Parathyroid adenoma (tissue), 2 donors: ENCODE measurements at regions not wholly inside any gene's neighbourhood (a gene's known extent, or its start where the extent isn't known, plus 50 kb on each side); places are given as distances from the start of the nearest gene placed in this dataset.

Experiments
- H2AFZ ChIP-seq: fragments of 300-600 bp; sonication (generic); one replicate; pipeline ENCODE4 v1.7.0; 2017; ENCODE audit warnings: antibody characterized with exemption, mild to moderate bottlenecking
- H3K27ac ChIP-seq: fragments of 300-600 bp; sonication (generic); one replicate; pipeline ENCODE4 v1.7.0; 2017
- H3K27me3 ChIP-seq: fragments of 300-600 bp; sonication (generic); one replicate; pipeline ENCODE4 v1.7.0; 2017; ENCODE audit warnings: low read length; ENCODE audit not compliant: control insufficient read depth, insufficient read depth
- H3K36me3 ChIP-seq: fragments of 300-600 bp; sonication (generic); one replicate; pipeline ENCODE4 v1.7.0; 2017; ENCODE audit warnings: low read length; ENCODE audit not compliant: control insufficient read depth, insufficient read depth
- H3K4me1 ChIP-seq: fragments of 300-600 bp; sonication (generic); one replicate; pipeline ENCODE4 v1.7.0; 2017; ENCODE audit warnings: control low read depth
- H3K4me2 ChIP-seq: fragments of 300-600 bp; sonication (generic); one replicate; pipeline ENCODE4 v1.7.0; 2017; ENCODE audit warnings: low read length
- H3K4me3 ChIP-seq: fragments of 300-600 bp; sonication (generic); one replicate; pipeline ENCODE4 v1.7.0; 2017; ENCODE audit warnings: low read depth, low read length
- H3K79me2 ChIP-seq: fragments of 300-600 bp; sonication (generic); one replicate; pipeline ENCODE4 v1.7.0; 2017; ENCODE audit warnings: control low read depth
- H3K9ac ChIP-seq: fragments of 300-600 bp; sonication (generic); one replicate; pipeline ENCODE4 v1.7.0; 2017; ENCODE audit warnings: mild to moderate bottlenecking
- H3K9me3 ChIP-seq: fragments of 300-600 bp; sonication (generic); one replicate; pipeline ENCODE4 v1.7.0; 2017; ENCODE audit warnings: low read length; ENCODE audit not compliant: control insufficient read depth
- TF ChIP-seq, protein P1 (sequence below): fragments of 300-600 bp; sonication (generic); IDR thresholded peaks from one replicate; pipeline ENCODE4 v1.7.0; 2017; ENCODE audit warnings: antibody characterized with exemption, mild to moderate bottlenecking
- donor health status: primary hyperparathyroidism.

DNA sequence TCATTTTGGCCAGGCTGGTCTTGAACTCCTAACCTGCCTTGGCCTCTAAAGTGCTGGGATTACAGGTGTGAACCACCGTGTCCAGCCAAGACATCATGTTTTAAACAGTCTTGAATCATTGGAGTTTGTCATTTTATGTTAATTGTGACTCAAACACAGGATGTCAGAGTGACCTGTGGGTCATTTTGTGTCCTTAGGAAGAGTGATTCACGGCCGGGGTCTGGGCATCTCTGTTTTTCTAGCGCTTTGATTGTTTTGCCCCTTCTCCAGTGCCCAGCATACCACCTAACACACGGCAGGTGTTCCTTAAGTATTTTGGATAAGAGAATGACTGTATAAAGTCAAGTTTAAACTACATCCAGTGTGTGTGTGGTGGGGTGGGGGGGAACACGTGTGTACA, 183.7 kb upstream of the KLF6 start:
- no peaks in the 10 kb centered on the region for H3K36me3 ChIP-seq
- no peaks in the 10 kb centered on the region for H3K9me3 ChIP-seq
- H3K4me3 ChIP-seq, result no peak overlapping the region
- H3K4me1 ChIP-seq, result no peaks in the 10 kb centered on the region
- no peak overlapping the region for H3K9ac ChIP-seq
- no peaks in the 10 kb centered on the region for H3K27me3 ChIP-seq
- TF ChIP-seq, protein P1, sequence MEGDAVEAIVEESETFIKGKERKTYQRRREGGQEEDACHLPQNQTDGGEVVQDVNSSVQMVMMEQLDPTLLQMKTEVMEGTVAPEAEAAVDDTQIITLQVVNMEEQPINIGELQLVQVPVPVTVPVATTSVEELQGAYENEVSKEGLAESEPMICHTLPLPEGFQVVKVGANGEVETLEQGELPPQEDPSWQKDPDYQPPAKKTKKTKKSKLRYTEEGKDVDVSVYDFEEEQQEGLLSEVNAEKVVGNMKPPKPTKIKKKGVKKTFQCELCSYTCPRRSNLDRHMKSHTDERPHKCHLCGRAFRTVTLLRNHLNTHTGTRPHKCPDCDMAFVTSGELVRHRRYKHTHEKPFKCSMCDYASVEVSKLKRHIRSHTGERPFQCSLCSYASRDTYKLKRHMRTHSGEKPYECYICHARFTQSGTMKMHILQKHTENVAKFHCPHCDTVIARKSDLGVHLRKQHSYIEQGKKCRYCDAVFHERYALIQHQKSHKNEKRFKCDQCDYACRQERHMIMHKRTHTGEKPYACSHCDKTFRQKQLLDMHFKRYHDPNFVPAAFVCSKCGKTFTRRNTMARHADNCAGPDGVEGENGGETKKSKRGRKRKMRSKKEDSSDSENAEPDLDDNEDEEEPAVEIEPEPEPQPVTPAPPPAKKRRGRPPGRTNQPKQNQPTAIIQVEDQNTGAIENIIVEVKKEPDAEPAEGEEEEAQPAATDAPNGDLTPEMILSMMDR, result no peak
- H2AFZ ChIP-seq, result no peak overlapping the region
- H3K4me2 ChIP-seq, result no peak overlapping the region
- H3K79me2 ChIP-seq, result no peaks in the 10 kb centered on the region
- no peak overlapping the region for H3K27ac ChIP-seq

DNA sequence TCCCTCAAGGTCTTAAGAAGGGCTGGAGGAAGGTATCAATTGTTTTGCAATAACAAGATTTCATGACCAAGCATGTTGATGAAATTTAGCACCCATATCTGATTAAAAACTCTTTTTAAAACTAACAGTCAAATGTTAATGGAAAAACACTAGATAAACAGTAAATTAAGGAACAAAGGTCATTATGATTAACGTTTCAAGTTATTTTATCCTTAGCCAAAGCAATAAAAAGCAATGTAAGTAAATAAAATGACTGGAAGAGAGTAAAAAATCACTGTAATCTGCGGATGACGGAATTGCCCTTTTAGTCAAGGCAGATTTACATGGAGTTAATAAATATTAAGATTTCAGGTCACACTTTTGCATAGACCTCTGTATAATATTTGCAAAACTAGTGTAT, 179.5 kb upstream of the KLF6 start:
- TF ChIP-seq, protein P1, result no peak
- Histone ChIP-seq H3K79me2 (no peaks in the 10 kb centered on the region), H3K9me3 (no peaks in the 10 kb centered on the region), H3K36me3 (no peaks in the 10 kb centered on the region), H3K27ac (no peak overlapping the region), H3K4me1 (no peaks in the 10 kb centered on the region), H3K4me2 (no peak overlapping the region), H3K27me3 (no peaks in the 10 kb centered on the region), H2AFZ (no peak overlapping the region), H3K9ac (no peak overlapping the region), H3K4me3 (no peak overlapping the region)

DNA sequence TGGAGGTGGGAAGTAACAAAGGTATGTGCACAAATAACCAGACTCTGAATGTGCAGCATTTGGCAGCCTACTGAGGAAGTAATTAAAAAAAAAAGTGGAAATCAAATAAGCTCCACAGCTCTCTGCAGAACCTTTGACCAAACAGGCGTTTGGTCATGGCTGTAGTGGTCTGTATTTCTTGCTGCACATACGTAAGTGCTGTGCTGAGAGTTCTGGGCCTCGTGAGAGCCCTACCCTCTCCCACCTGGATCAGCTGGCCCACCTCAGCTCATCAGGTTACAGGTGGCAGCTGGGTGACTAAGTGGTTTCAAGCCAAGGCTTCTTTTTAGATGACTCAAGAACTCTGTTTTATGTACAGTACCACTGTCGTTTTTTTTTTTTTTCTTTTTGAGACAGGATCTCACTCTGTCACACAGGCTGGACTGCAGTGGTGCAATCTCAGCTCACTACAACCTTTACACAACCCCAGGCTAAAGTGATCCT, 178.2 kb upstream of the KLF6 start:
- TF ChIP-seq, protein P1, result no peak
- Histone ChIP-seq H3K27ac (no peak overlapping the region), H3K9ac (no peak overlapping the region)

GRCh38 chr10:3961082-3961481, 176.1 kb upstream of the KLF6 start:
- Histone ChIP-seq H3K27ac (no peak overlapping the region), H3K9me3 (no peaks in the 10 kb centered on the region), H3K27me3 (no peaks in the 10 kb centered on the region), H3K79me2 (no peaks in the 10 kb centered on the region), H3K9ac (no peak overlapping the region), H3K4me1 (no peaks in the 10 kb centered on the region), H3K4me3 (no peak overlapping the region), H3K4me2 (no peak overlapping the region), H2AFZ (no peak overlapping the region), H3K36me3 (no peaks in the 10 kb centered on the region)
- TF ChIP-seq, protein P1, result no peak

More for the DNA sequence above, 178.2 kb upstream of the KLF6 start:
- Histone ChIP-seq H3K4me1 (no peaks in the 10 kb centered on the region), H3K4me3 (no peak overlapping the region), H2AFZ (no peak overlapping the region), H3K27me3 (no peaks in the 10 kb centered on the region), H3K36me3 (no peaks in the 10 kb centered on the region), H3K9me3 (no peaks in the 10 kb centered on the region), H3K4me2 (no peak overlapping the region), H3K79me2 (no peaks in the 10 kb centered on the region)

GRCh38 chr10:3960496-3960895, 175.5 kb upstream of the KLF6 start:
- Histone ChIP-seq H2AFZ (no peak overlapping the region), H3K9me3 (no peaks in the 10 kb centered on the region), H3K27me3 (no peaks in the 10 kb centered on the region), H3K9ac (no peak overlapping the region), H3K36me3 (no peaks in the 10 kb centered on the region), H3K4me2 (no peak overlapping the region), H3K79me2 (no peaks in the 10 kb centered on the region), H3K27ac (no peak overlapping the region), H3K4me3 (no peak overlapping the region), H3K4me1 (no peaks in the 10 kb centered on the region)
- TF ChIP-seq, protein P1, result no peak
